Upper lobe of left lung (tissue), 4 donors: ENCODE measurements at regions not wholly inside any gene's neighbourhood (a gene's known extent, or its start where the extent isn't known, plus 50 kb on each side); places are given as distances from the start of the nearest gene placed in this dataset.

Source experiments
- CTCF ChIP-seq, 6 experiments: fragments of 450-650 bp in 4 of 6; fragments of 200-600 bp in 2 of 6; sonication (generic) in 2 of 6; IDR thresholded peaks; one replicate each; pipeline ENCODE4 v1.5.1; 2016 to 2019; ENCODE audit warnings: antibody characterized with exemption in 6 of 6
- POLR2A ChIP-seq, 4 donors: fragments of 450-650 bp; IDR thresholded peaks; one replicate each; pipeline ENCODE4 v1.5.1; 2016 to 2017; ENCODE audit warnings: antibody characterized with exemption in 4 of 4, mild to moderate bottlenecking in 2 of 4

GRCh38 chr12:33223956-33224355 is 215.7 kb downstream of the SYT10 start:
- TF ChIP-seq POLR2A (IDR thresholded peaks at IDR 0.05) (no peak), CTCF (IDR thresholded peaks at IDR 0.05) (no peak)
